ENCODE measurements at regions not wholly inside any gene's neighbourhood (a gene's known extent, or its start where the extent isn't known, plus 50 kb on each side); places are given as distances from the start of the nearest gene placed in this dataset.

DNA sequence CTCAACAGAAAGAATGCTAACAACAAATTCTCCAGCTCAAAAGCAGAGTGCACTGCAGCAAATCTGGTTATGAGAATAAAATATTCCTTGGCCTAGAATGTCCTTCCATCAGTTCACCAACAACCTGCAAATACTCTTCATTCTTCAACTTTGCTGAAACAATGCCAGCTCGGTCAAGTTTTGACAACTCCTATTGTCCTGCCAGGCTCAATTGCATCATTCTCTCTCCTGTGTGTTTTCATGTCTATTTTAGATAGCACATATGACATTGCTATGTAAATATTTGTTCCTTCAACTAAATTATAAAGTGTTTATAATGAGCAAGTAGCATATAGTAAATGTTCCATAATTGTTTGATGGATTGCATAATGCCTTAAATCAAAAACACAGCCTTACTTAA lies 463.8 kb downstream of the TLE1 start:
- no peaks in the 10 kb centered on the region for H3K9me3 ChIP-seq (ENCODE audit: control insufficient read depth, insufficient read depth, low read depth, low read length)
- no peak overlapping the region for H3K27ac ChIP-seq (ENCODE audit: low read depth, low read length)
- H3K27me3 ChIP-seq (ENCODE audit: control insufficient read depth, insufficient read depth, low read length) = no peaks in the 10 kb centered on the region
- no peaks in the 10 kb centered on the region for H3K4me1 ChIP-seq (ENCODE audit: control insufficient read depth, insufficient read depth, low read length)
- no peak overlapping the region for H3K9ac ChIP-seq (ENCODE audit: low read length)
- H3K4me3 ChIP-seq (ENCODE audit: low read depth, low read length) = no peak overlapping the region
- H3K36me3 ChIP-seq (ENCODE audit: control insufficient read depth, insufficient read depth, low read length) = no peaks in the 10 kb centered on the region

DNA sequence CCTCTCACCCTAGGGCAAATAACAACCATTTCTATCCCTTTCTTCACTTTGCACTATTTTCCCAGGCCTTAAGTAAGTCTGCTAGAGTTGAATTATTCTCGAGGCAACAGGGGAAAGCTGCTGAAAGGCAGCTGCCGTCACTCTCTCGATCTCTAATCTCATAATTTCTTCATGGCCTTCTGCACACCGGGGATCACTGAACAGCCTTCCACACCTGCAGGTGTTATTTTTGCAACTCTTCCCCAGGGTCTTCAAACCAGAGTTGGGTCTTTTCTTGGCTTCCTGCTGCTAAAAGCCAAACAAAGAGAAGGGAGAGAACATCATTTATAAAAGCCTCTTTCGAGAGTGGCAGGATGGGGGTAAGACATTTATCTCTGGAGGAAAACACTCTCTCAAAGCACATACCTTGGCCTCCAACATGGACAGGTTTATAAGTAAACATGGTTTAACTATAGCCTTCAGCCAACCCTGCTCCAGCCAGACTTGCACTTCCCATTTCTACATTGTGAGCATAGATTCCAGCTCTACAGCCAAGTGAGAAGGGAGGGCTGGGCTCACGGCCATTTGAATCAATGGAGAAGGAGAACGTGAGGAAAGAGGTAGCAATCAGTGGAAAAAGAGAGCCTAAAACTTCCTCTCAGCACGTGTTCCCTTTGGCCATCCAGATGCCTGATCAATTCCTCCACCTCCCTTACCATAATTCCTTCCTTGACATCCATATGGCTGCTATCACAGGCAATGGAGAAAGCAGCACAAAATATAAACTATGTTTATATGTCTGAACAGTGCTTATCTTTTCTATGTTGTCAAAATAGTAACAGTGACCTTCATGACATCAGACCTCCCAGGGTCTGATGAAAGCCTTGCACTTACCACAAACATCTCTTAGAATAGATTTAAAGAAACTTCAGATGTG lies 464.9 kb downstream of the TLE1 start:
- H3K4me3 ChIP-seq (ENCODE audit: low read depth, low read length) = no peak overlapping the region
- H3K27me3 ChIP-seq (ENCODE audit: control insufficient read depth, insufficient read depth, low read length) = no peaks in the 10 kb centered on the region
- H3K27ac ChIP-seq (ENCODE audit: low read depth, low read length) = no peak overlapping the region
- H3K9me3 ChIP-seq (ENCODE audit: control insufficient read depth, insufficient read depth, low read depth, low read length) = no peaks in the 10 kb centered on the region
- no peak overlapping the region for H3K9ac ChIP-seq (ENCODE audit: low read length)
- H3K36me3 ChIP-seq (ENCODE audit: control insufficient read depth, insufficient read depth, low read length) = no peaks in the 10 kb centered on the region
- H3K4me1 ChIP-seq (ENCODE audit: control insufficient read depth, insufficient read depth, low read length) = no peaks in the 10 kb centered on the region

DNA sequence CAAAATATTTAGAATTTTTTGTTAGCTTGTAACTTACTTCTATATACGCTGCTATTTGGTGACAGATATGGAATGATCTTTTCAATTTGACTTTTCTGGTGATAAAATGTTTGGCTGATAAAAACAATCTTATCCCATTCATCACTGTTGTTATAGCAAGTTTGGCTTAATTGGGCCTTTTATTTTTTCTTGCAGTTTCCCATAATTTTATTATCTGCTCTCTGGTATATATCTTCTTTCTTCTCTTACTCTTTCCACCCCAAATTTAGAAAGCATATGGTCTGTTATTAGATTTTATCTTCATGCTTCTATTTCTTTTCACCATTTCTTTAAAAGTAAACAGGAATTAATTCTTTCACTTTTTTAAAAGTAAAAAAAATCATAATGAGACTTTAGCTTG lies 474.4 kb downstream of the TLE1 start:
- H3K9me3 ChIP-seq (ENCODE audit: control insufficient read depth, insufficient read depth, low read depth, low read length) = peaks cover 20% of the 10 kb centered on the region
- H3K4me3 ChIP-seq (ENCODE audit: low read depth, low read length) = no peak overlapping the region
- no peak overlapping the region for H3K27ac ChIP-seq (ENCODE audit: low read depth, low read length)
- H3K36me3 ChIP-seq (ENCODE audit: control insufficient read depth, insufficient read depth, low read length) = no peaks in the 10 kb centered on the region
- H3K27me3 ChIP-seq (ENCODE audit: control insufficient read depth, insufficient read depth, low read length) = no peaks in the 10 kb centered on the region
- no peak overlapping the region for H3K9ac ChIP-seq (ENCODE audit: low read length)
- peaks cover 13% of the 10 kb centered on the region; the same call in 1 of the 2 replicates for H3K4me1 ChIP-seq (ENCODE audit: control insufficient read depth, insufficient read depth, low read length)

DNA sequence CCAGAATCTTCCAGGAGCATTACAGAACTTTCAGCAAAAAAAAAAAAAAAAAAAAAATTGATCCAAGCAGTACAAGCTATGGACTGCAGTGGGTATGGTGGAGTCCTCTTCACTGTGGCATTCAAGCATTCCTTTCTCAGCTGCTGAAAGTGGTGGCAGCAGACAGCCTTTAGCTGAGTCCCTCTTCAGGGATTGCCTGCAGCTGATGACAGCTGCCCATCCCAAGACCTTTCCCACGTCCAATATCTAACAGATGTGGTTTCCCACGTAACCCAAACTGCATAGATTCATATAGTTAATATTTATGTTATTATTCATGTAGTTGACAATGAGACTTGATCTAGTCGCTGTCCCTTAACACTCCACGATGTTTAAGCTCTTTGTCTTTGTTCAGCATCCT lies 475.9 kb downstream of the TLE1 start:
- Histone ChIP-seq H3K4me1 (ENCODE audit: control insufficient read depth, insufficient read depth, low read length) (peaks cover 13% of the 10 kb centered on the region; the same call in 1 of the 2 replicates), H3K36me3 (ENCODE audit: control insufficient read depth, insufficient read depth, low read length) (no peaks in the 10 kb centered on the region), H3K9ac (ENCODE audit: low read length) (no peak overlapping the region), H3K9me3 (ENCODE audit: control insufficient read depth, insufficient read depth, low read depth, low read length) (peaks cover 20% of the 10 kb centered on the region), H3K27me3 (ENCODE audit: control insufficient read depth, insufficient read depth, low read length) (no peaks in the 10 kb centered on the region), H3K4me3 (ENCODE audit: low read depth, low read length) (no peak overlapping the region), H3K27ac (ENCODE audit: low read depth, low read length) (no peak overlapping the region)

DNA sequence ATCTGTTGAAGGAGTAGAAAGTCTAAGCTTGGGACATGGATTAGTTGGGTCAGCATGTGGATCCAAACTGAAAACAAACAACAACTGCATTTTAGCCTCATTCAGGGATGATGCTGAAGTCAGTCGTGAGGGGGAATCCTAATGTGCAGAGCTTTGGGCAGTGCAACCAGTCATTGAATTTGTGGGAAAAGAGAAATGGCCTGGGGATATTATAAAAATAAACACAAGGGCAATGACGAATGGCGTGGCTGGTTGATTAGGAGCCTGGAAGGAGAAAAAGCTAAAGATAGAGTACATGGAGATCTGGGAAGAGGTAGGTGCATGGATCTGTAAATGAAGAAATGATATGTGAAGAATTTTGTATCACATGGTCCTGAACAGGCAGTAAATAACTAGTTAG lies 477.6 kb downstream of the TLE1 start:
- no peaks in the 10 kb centered on the region for H3K27me3 ChIP-seq (ENCODE audit: control insufficient read depth, insufficient read depth, low read length)
- no peaks in the 10 kb centered on the region for H3K36me3 ChIP-seq (ENCODE audit: control insufficient read depth, insufficient read depth, low read length)

DNA sequence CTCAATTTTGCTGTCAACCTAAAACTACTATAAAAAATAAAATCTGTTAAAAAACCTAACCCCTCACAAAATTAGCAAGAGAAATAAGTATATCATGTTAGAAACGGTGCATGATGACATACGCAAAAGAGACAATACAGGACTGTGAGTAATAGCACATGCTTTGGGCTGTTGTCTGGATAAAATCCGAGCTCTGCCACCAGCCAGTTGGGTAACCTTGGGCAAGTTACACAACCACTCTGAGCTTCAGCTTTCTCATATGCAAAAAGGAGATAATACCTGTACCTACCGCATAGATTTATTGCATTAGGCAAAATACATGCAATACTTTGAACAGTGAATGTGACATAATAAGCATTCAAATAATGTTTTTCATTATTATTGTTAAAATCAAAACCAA lies 481.7 kb downstream of the TLE1 start:
- peaks cover 3% of the 10 kb centered on the region; the same call in 1 of the 2 replicates for H3K4me1 ChIP-seq (ENCODE audit: control insufficient read depth, insufficient read depth, low read length)
- no peaks in the 10 kb centered on the region for H3K27me3 ChIP-seq (ENCODE audit: control insufficient read depth, insufficient read depth, low read length)
- H3K9ac ChIP-seq (ENCODE audit: low read length) = no peak overlapping the region
- H3K36me3 ChIP-seq (ENCODE audit: control insufficient read depth, insufficient read depth, low read length) = no peaks in the 10 kb centered on the region
- H3K27ac ChIP-seq (ENCODE audit: low read depth, low read length) = no peak overlapping the region
- no peak overlapping the region for H3K4me3 ChIP-seq (ENCODE audit: low read depth, low read length)
- no peaks in the 10 kb centered on the region for H3K9me3 ChIP-seq (ENCODE audit: control insufficient read depth, insufficient read depth, low read depth, low read length)

More for the DNA sequence above, 477.6 kb downstream of the TLE1 start:
- H3K9ac ChIP-seq (ENCODE audit: low read length) = no peak overlapping the region
- H3K27ac ChIP-seq (ENCODE audit: low read depth, low read length) = no peak overlapping the region
- H3K4me1 ChIP-seq (ENCODE audit: control insufficient read depth, insufficient read depth, low read length) = peaks cover 13% of the 10 kb centered on the region; the same call in 1 of the 2 replicates
- no peak overlapping the region for H3K4me3 ChIP-seq (ENCODE audit: low read depth, low read length)
- peaks cover 6% of the 10 kb centered on the region for H3K9me3 ChIP-seq (ENCODE audit: control insufficient read depth, insufficient read depth, low read depth, low read length)

DNA sequence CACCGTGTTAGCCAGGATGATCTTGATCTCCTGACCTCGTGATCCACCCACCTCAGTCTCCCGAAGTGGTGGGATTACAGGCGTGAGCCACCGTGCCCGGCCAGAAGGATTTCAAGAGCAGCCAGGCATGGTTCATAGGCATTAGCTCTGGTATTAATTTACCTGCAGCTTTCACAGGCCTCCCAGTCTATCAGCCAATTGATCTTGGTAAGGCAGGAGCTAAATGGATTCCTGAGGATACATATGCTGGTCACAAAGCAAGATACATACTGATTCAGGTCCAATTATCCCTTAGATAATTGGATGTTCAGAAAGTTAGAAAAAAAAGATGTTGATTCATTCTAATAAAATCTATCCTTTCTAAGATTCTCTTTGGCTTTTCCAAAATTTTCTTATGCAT lies 487.1 kb downstream of the TLE1 start:
- Histone ChIP-seq H3K9me3 (ENCODE audit: control insufficient read depth, insufficient read depth, low read depth, low read length) (no peaks in the 10 kb centered on the region), H3K4me1 (ENCODE audit: control insufficient read depth, insufficient read depth, low read length) (no peaks in the 10 kb centered on the region), H3K9ac (ENCODE audit: low read length) (no peak overlapping the region), H3K27ac (ENCODE audit: low read depth, low read length) (no peak overlapping the region), H3K27me3 (ENCODE audit: control insufficient read depth, insufficient read depth, low read length) (no peaks in the 10 kb centered on the region), H3K4me3 (ENCODE audit: low read depth, low read length) (no peak overlapping the region), H3K36me3 (ENCODE audit: control insufficient read depth, insufficient read depth, low read length) (no peaks in the 10 kb centered on the region)

DNA sequence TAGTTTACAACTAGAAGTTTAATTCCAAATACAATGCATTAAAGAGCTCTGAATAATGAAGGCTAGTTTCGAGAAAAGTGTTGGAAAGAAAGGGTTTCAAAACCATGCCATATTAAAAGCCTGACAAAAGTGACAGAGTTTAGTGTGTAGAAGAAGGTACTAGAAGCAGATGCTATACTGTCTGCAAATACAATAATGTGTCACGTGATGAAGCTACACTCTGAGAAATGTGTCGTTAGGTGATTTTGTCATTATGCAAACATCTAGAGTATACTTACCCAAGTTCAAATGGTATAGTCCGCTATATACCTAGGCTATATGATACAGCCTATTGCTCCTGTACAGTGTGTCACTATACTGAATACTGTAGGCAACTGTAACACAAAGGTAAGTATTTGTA lies 494.1 kb downstream of the TLE1 start:
- Histone ChIP-seq H3K4me1 (ENCODE audit: control insufficient read depth, insufficient read depth, low read length) (no peaks in the 10 kb centered on the region), H3K9me3 (ENCODE audit: control insufficient read depth, insufficient read depth, low read depth, low read length) (no peaks in the 10 kb centered on the region), H3K9ac (ENCODE audit: low read length) (no peak overlapping the region), H3K36me3 (ENCODE audit: control insufficient read depth, insufficient read depth, low read length) (no peaks in the 10 kb centered on the region), H3K27me3 (ENCODE audit: control insufficient read depth, insufficient read depth, low read length) (no peaks in the 10 kb centered on the region), H3K4me3 (ENCODE audit: low read depth, low read length) (no peak overlapping the region), H3K27ac (ENCODE audit: low read depth, low read length) (no peak overlapping the region)

DNA sequence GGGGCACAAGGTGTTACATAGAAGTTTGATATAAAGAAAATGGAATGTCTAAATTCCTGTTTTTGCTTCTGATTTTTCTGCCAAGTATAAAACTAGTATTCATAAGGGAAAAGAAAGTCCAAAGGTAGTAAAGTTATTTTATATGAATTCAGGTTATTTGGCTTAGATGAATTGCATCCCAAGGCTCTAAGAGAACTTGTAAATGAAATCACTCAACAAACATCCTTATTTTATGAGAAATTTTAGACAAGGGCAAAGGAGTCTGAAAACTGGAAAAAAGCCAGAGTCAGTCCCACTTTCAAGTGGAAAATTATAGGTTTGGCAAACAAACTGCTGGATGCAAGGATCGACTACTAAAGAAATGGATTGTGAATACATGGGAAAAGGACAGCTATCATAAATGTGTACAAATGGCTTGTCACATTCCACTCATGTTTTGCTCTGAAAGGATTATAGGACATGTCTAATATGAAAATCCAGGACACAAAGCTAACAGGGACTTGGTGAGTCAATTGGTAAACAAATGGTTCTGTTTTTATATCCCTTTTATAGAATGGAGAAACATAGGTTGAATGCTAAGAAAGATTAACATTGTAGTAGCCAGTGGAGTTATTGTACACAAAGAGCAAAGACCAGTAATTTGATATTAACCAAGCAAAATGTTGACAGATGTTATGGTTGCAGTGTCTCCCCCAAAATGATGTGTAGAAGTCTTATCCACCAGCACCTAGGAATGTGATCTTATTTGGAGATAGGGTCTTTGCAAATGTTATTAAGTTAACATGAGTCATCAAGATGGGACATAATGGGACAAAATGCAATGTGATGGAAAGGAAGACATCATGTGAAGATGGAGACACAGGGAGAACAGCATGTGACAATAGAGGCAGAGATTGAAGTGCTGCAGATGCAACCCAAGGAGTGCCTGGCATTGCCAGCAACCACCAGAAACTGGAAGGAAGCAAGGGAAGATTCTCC lies 495.7 kb downstream of the TLE1 start:
- no peaks in the 10 kb centered on the region for H3K4me1 ChIP-seq (ENCODE audit: control insufficient read depth, insufficient read depth, low read length)
- no peaks in the 10 kb centered on the region for H3K27me3 ChIP-seq (ENCODE audit: control insufficient read depth, insufficient read depth, low read length)
- no peaks in the 10 kb centered on the region for H3K9me3 ChIP-seq (ENCODE audit: control insufficient read depth, insufficient read depth, low read depth, low read length)
- H3K9ac ChIP-seq (ENCODE audit: low read length) = no peak overlapping the region
- no peaks in the 10 kb centered on the region for H3K36me3 ChIP-seq (ENCODE audit: control insufficient read depth, insufficient read depth, low read length)
- H3K4me3 ChIP-seq (ENCODE audit: low read depth, low read length) = no peak overlapping the region
- H3K27ac ChIP-seq (ENCODE audit: low read depth, low read length) = no peak overlapping the region

DNA sequence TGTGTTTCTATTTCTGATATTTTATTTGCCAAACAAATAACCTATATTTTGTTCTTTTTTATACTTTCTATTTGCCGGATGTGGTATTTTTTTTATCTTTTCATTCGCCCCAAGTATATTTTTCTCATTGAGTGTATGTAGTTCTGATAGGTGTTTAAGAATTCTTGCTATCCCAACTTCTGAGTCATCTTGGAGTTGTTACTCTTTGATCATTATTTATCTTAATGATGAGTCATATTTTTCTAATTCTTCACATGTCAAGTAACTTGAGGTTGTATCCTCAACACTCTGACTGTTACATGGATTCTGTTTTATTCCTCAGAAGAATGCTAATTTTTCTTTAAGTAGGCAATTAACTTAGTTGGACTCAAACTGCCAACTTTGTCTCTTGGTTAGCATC lies 498.1 kb downstream of the TLE1 start:
- no peaks in the 10 kb centered on the region for H3K27me3 ChIP-seq (ENCODE audit: control insufficient read depth, insufficient read depth, low read length)
- no peak overlapping the region for H3K4me3 ChIP-seq (ENCODE audit: low read depth, low read length)
- no peaks in the 10 kb centered on the region for H3K36me3 ChIP-seq (ENCODE audit: control insufficient read depth, insufficient read depth, low read length)
- no peak overlapping the region for H3K9ac ChIP-seq (ENCODE audit: low read length)
- no peak overlapping the region for H3K27ac ChIP-seq (ENCODE audit: low read depth, low read length)
- no peaks in the 10 kb centered on the region for H3K9me3 ChIP-seq (ENCODE audit: control insufficient read depth, insufficient read depth, low read depth, low read length)
- no peaks in the 10 kb centered on the region for H3K4me1 ChIP-seq (ENCODE audit: control insufficient read depth, insufficient read depth, low read length)

DNA sequence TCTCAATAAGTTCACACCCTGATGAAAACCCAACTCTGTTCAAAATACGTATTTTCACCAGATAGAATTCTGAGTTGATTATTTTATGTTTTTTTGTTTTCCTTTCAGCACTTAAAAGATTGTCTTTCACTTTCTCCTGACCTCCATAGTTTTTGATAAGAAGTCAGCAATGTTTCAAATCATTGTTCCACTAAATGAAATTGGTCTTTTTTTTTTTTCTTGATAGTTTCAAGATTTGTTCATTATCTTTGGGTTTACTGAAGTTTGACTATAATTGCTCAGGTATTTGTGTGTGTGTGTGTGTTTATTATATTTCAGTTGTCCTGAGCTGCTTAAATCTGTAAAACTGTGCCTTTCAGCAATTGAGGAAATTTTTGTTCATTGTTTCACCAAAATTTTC lies 498.7 kb downstream of the TLE1 start:
- Histone ChIP-seq H3K36me3 (ENCODE audit: control insufficient read depth, insufficient read depth, low read length) (no peaks in the 10 kb centered on the region), H3K4me3 (ENCODE audit: low read depth, low read length) (no peak overlapping the region), H3K4me1 (ENCODE audit: control insufficient read depth, insufficient read depth, low read length) (no peaks in the 10 kb centered on the region), H3K27me3 (ENCODE audit: control insufficient read depth, insufficient read depth, low read length) (no peaks in the 10 kb centered on the region), H3K27ac (ENCODE audit: low read depth, low read length) (no peak overlapping the region), H3K9me3 (ENCODE audit: control insufficient read depth, insufficient read depth, low read depth, low read length) (no peaks in the 10 kb centered on the region), H3K9ac (ENCODE audit: low read length) (no peak overlapping the region)
